RCC 7860 (cell line): ENCODE measurements at regions not wholly inside any gene's neighbourhood (a gene's known extent, or its start where the extent isn't known, plus 50 kb on each side); places are given as distances from the start of the nearest gene placed in this dataset.

Source experiments
- DNase-seq: peaks from one replicate; pipeline ENCODE4 v3.0.0-alpha.2; 2015; ENCODE audit warnings: low spot score
- FAIRE-seq: peaks from 2 replicates; lab custom pipeline; 2012; peaks lifted over from hg19 to GRCh38; lab: Jason Lieb, UNC

- DNase-seq (no peak), FAIRE-seq (no peak)
Observed at GRCh38 chr2:176704282-176704858, 435.1 kb downstream of the MTX2 start.

DNA sequence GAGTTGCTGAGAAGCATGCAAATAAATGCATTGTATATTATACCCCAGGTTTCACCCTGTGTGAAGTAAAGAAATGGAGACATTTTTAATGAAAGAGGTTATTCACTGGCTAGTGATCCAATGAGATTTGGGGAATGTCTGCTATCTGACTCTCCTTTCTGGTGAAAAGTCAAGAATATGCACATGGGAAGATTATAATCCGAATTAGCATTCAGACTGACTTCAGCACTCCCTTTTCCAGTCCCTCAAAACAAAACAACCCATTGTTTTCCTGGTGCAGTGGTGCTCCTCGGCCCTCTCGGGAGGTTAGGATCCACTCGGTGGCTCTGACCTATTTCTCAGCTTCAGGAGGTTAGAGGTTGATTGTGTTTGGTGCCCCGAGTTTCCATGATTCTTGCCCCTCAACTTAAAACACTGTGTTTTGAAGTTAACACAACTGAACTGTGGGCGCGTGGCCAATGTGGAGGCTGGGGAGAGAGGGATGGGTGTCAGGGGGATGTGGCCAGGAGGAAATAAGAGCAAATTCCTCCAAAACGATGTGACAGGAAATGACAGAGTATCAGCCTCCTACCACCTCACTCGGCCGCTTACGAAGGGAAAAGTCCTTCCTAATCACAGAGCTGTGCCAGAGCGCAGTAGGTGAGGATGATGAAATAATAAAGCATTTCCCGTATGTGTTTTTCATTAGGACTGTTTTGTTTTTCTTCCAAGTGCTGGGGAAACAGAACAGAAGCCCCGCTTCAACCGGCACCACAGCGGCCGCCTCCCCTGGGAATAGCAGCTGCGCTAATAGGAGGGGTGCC is 440.1 kb downstream of the MTX2 start:
- FAIRE-seq (no peak), DNase-seq (no peak)

DNA sequence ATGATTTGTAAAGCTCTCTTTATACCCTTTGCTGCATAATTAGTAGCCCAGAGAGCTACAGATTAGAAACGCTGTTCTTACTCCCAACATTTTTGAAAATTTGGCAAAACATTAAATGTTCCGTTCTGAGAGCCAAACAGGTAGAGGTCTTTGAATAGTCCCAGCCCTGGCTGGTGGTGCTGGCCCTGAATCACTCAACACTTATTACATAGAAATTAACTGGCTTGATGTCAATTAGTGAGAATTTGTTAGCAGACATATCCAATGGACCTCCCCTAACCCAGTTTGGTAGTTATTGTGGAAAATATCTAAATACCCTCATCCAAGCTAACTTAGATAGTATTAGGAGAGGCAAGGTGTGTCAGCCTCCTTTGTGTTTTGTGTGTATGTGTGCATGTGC is 440.7 kb downstream of the MTX2 start:
- FAIRE-seq = no peak
- DNase-seq = no peak

GRCh38 chr2:176710657-176711186 is 441.5 kb downstream of the MTX2 start:
- FAIRE-seq = no peak
- no peak for DNase-seq

GRCh38 chr2:176725873-176726645 is 456.8 kb downstream of the MTX2 start:
- FAIRE-seq (no peak), DNase-seq (no peak)

- DNase-seq (no peak), FAIRE-seq (no peak)
Observed at GRCh38 chr2:176727696-176728095, 458.5 kb downstream of the MTX2 start.

DNA sequence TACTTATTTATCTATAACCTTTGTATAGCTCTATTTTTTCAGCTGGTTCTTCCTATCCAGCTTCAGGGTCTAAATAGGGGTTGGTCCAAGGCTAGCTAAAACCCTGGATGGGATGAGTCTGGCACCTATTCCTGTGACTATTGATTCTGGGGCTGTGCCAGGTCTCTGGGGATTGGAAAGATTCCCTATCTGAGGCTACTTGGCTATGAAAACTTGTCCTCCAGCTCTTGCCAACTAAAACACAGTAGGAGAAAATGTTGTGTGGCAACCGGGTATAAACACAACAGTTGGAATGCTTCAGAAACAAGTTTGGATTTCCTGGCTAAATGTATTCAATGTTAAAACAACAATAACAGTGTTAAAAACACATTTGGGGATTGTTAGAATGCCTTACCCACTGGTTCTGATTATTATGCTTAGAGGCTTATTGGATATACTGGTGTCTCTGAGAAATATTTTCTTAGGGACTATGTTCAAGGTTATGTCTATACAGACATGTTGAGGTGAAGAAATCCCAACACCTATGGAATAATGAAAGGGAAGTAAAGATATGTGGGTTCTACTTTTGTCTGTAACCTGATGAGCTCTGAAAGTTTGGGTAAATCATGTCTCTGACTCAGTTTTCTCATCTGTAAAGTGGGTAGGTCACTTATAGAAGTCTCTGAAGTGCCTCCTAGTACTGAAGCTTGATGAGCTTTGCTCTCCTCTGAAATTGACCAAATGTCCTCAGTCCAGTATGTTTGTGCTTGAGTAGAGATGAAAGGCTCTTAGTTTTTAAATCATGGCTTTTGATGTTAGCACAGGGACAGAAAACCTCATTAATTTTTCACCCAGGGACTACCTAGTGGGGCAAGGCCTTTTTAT is 460.7 kb downstream of the MTX2 start:
- FAIRE-seq (no peak), DNase-seq (no peak)

DNA sequence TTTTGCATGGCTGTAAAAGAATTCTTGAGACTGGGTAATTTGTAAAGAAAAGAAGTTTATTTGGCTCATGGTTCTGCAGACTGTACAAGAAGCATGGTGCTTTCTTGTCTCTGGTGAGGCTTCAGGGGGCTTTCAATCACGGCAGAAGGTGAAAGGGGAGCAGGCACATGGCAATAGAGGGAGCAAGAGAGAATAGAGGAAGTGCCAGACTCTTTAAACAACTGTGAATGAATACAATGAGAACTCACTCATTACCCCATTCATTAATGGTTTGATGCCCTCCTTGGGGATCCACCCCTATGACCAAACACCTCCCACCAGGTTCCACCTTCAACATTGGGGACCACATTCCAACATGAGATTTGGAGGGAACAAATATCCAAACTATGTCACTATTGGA is 463.5 kb downstream of the MTX2 start:
- DNase-seq = no peak
- no peak for FAIRE-seq

GRCh38 chr2:176733698-176734430 is 464.6 kb downstream of the MTX2 start:
- no peak for DNase-seq
- no peak for FAIRE-seq

DNA sequence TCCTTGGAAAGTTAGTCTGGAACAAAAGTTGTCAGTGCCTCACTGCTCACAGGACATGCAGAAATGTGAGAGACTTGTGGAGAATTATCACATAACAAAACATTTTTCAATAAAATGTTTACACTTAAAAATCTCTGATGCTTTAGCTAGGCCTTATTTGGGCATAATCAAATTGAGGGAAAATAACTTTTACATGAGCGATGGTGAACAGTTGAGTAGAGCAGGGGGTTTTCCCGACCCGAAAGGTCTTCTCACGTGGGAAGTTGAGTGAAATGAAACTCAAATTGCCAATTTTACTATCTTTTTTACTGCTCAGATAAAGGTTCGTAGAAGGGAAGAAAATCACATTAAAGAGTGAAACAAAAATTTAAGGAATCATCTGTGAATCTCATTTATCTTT is 465.6 kb downstream of the MTX2 start:
- FAIRE-seq (no peak), DNase-seq (no peak)

- DNase-seq = no peak
- FAIRE-seq = no peak
Observed at GRCh38 chr2:176742271-176742670, 470.3 kb upstream of the HNRNPA3 start.

DNA sequence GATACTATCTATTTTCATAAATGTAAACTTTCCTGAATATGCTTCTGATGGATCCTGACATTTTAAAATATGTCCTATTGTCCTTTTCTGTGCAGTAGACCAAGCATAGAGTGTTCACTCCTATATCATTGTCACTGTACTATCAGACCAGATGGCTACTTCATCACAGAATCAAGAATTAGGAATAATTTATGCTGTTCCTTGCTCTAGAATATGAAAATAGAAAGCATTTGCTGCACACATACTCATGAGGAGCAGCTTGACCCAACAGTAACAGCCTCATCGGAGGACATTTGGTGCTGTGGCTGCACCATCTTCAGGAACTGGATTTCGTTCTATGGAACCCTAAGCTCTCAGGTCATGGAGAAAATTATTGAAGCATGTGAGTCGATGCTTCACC is 468.9 kb upstream of the HNRNPA3 start:
- FAIRE-seq = no peak

GRCh38 chr2:176744146-176744545 is 468.4 kb upstream of the HNRNPA3 start:
- FAIRE-seq = no peak
- no peak for DNase-seq

More for the DNA sequence above, 468.9 kb upstream of the HNRNPA3 start:
- DNase-seq = no peak

GRCh38 chr2:176745543-176746200 is 466.9 kb upstream of the HNRNPA3 start:
- DNase-seq = no peak
- no peak for FAIRE-seq

DNA sequence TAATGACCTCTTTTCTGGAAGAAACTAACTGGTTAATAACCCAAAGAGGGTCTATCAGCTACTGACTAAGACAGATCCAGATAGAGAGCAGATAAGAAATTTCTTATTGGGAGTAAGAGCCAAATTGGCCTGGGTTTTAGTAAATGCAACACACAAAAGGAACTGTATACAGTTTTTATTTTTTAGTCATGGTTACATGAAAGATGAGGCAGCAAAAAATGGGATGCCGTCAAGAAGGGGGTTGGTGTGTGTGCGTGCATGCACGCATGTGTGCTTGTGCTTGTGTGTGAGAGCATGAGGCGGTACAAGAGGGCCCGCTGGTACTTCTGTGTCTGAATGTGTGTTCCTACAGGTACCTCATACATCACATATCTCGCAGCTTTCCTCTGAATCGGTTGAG is 466.2 kb upstream of the HNRNPA3 start:
- FAIRE-seq (no peak), DNase-seq (no peak)

- DNase-seq (no peak), FAIRE-seq (no peak)
Observed at GRCh38 chr2:176747506-176747905, 465.1 kb upstream of the HNRNPA3 start.

GRCh38 chr2:176747928-176748327 is 464.7 kb upstream of the HNRNPA3 start:
- FAIRE-seq (no peak), DNase-seq (no peak)

DNA sequence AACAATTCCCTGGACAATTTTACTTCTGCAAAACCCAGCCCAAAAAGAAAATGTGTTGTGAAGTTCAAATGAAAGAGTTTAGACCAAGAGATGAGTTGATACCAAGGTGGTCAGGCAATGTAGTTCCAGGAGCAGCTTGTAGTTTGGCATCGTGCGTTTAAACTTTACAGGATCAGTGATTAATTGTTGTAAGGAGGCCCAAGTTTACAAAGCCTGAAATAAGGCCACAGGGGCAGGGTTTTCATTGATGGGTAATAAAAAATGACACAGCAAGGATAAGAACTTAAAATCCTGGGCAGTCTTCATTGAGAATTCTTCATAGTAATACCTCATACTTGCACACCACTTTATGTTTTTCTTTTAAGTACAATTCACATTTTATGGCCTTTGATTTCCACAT is 463.9 kb upstream of the HNRNPA3 start:
- FAIRE-seq = no peak

More for the DNA sequence above, 463.9 kb upstream of the HNRNPA3 start:
- DNase-seq = no peak
